K562 (cell line): ENCODE measurements at regions not wholly inside any gene's neighbourhood (a gene's known extent, or its start where the extent isn't known, plus 50 kb on each side); places are given as distances from the start of the nearest gene placed in this dataset.

Experiments used
- ATAC-seq: fragments of 200-7000 bp; cut with Tn5 transposase; 3 replicates; pipeline ENCODE4 v1.9.1; 2020; ENCODE audit warnings: moderate library complexity
- BruUV-seq: library from RNA; stranded (reverse); fragments of 400-500 nt; replicated peaks from 2 replicates; lab custom pipeline; 2021; lab: Mats Ljungman, UMichigan
- CTCF ChIA-PET: fragments of 300-600 bp; formaldehyde crosslinking; extraction: SDS; loops from one replicate; lab custom pipeline; 2021; ENCODE audit warnings: low intra/inter-chr PET ratio; lab: Yijun Ruan, JAX
- POLR2A ChIA-PET: fragments of 300-600, 350-650 bp; sonication (Branson Sonifier 250); formaldehyde crosslinking; extraction: SDS; loops from one replicate; lab custom pipeline; 2021; ENCODE audit warnings: antibody characterized with exemption, inconsistent platforms; lab: Yijun Ruan, JAX
- DNase-seq, 4 experiments: peaks; one replicate each; pipeline versions ENCODE4 v3.0.0 to v3.0.0-alpha.2; 2011 to 2018; ENCODE audit warnings: low spot score in 3 of 4, mixed read lengths in 3 of 4; ENCODE audit errors: extremely low read depth in 1 of 4
- FAIRE-seq: peaks from 2 replicates; lab custom pipeline; 2011; peaks lifted over from hg19 to GRCh38; lab: Jason Lieb, UNC
- H2AFZ ChIP-seq: 2 replicates; pipeline ENCODE4 v1.6.0; 2011; ENCODE audit warnings: low read depth, low read length, control low read depth, inconsistent platforms
- H3K27ac ChIP-seq: fragments of 200-600 bp; 3 replicates; pipeline ENCODE4 v1.8.0; 2011; ENCODE audit warnings: low read depth, mild to moderate bottlenecking, control low read depth, inconsistent platforms, low read length, moderate library complexity, mixed read lengths; ENCODE audit errors: extremely low read depth
- H3K27me3 ChIP-seq, 2 experiments: fragments of 300-600 bp in 1 of 2; 2 replicates in 1 of 2; 3 replicates in 1 of 2; pipeline versions ENCODE4 v1.6.0 to v1.8.0; 2011; ENCODE audit warnings: inconsistent platforms in 2 of 2, low read length in 2 of 2, mild to moderate bottlenecking in 1 of 2, mixed read lengths in 1 of 2, moderate library complexity in 1 of 2; ENCODE audit not compliant: control insufficient read depth in 2 of 2, insufficient read depth in 2 of 2
- H3K36me3 ChIP-seq: fragments of 300-600 bp; 3 replicates; pipeline ENCODE4 v1.8.0; 2011; ENCODE audit warnings: mild to moderate bottlenecking, low read length, inconsistent platforms; ENCODE audit not compliant: control insufficient read depth, insufficient read depth
- H3K4me1 ChIP-seq, 2 experiments: fragments of 200-600 bp in 1 of 2; replicated peaks in 1 of 2; 2 replicates in 1 of 2; 3 replicates in 1 of 2; pipeline versions ENCODE4 v1.5.1 to v1.8.0; 2011; ENCODE audit warnings: inconsistent platforms in 2 of 2, low read length in 2 of 2, mild to moderate bottlenecking in 1 of 2, mixed read lengths in 1 of 2, moderate library complexity in 1 of 2; ENCODE audit not compliant: control insufficient read depth in 2 of 2, insufficient read depth in 2 of 2
- H3K4me2 ChIP-seq: 2 replicates; pipeline ENCODE4 v1.6.1; 2011; ENCODE audit warnings: low read length, control low read depth, inconsistent platforms, mixed read lengths; ENCODE audit not compliant: insufficient read depth
- H3K4me3 ChIP-seq: fragments of 200-600 bp; sonication (generic), shearing (Covaris generic); 2 replicates; pipeline ENCODE4 v1.5.1; 2016; ENCODE audit warnings: control low read depth, inconsistent platforms
- H3K79me2 ChIP-seq: fragments of 200-600 bp; 3 replicates; pipeline ENCODE4 v1.8.0; 2011; ENCODE audit warnings: low read length, inconsistent platforms; ENCODE audit not compliant: control insufficient read depth, insufficient read depth
- H3K9ac ChIP-seq, 2 experiments: 2 replicates each; pipeline versions ENCODE4 v1.6.0 to v1.6.1; 2011; ENCODE audit warnings: low read depth in 2 of 2, low read length in 2 of 2, control low read depth in 1 of 2, inconsistent platforms in 1 of 2, mild to moderate bottlenecking in 1 of 2, mixed read lengths in 1 of 2; ENCODE audit not compliant: insufficient read depth in 1 of 2
- H3K9me1 ChIP-seq: one replicate; pipeline ENCODE4 v1.6.0; 2011; ENCODE audit warnings: inconsistent platforms, mild to moderate bottlenecking, low read length, moderate library complexity; ENCODE audit not compliant: control insufficient read depth, insufficient read depth
- H3K9me3 ChIP-seq: replicated peaks from 2 replicates; pipeline ENCODE4 v1.5.1; 2011; ENCODE audit warnings: low read depth, low read length, inconsistent platforms; ENCODE audit not compliant: control insufficient read depth, insufficient read depth
- H4K20me1 ChIP-seq: replicated peaks from 2 replicates; pipeline ENCODE4 v1.6.1; 2011; ENCODE audit warnings: low read length, inconsistent platforms, mixed read lengths; ENCODE audit not compliant: control insufficient read depth, insufficient read depth
- ARID3B ChIP-seq: fragments of 250-450 bp; sonication (Bioruptor Pico); IDR thresholded peaks from 2 replicates; pipeline ENCODE4 v1.4.0; 2020; ENCODE audit warnings: borderline replicate concordance
- BHLHE40 ChIP-seq: IDR thresholded peaks from 2 replicates; pipeline ENCODE4 v1.6.1; 2011; ENCODE audit warnings: low read length, improper control_type of control experiment
- DLX4 ChIP-seq: fragments of 250-450 bp; sonication (Bioruptor Pico); IDR thresholded peaks from 2 replicates; pipeline ENCODE4 v1.6.1; 2021; ENCODE audit warnings: mild to moderate bottlenecking
- HMBOX1 ChIP-seq: sonication (generic); IDR thresholded peaks from 2 replicates; pipeline ENCODE4 v1.6.1; 2016
- NFIC ChIP-seq: fragments of 450-650 bp; IDR thresholded peaks from 2 replicates; pipeline ENCODE4 v1.6.1; 2017; ENCODE audit warnings: mild to moderate bottlenecking, inconsistent platforms
- NFYB ChIP-seq: IDR thresholded peaks from 2 replicates; pipeline ENCODE4 v1.6.1; 2011; ENCODE audit warnings: mild to moderate bottlenecking, moderate library complexity; ENCODE audit not compliant: insufficient read length; ENCODE audit errors: extremely low read depth
- PHF21A ChIP-seq: fragments of 450-650 bp; IDR thresholded peaks from 2 replicates; pipeline ENCODE4 v1.6.1; 2017; ENCODE audit warnings: low read depth, borderline replicate concordance
- RBM39 ChIP-seq: fragments of 200-400 bp; formaldehyde crosslinking; optimal IDR thresholded peaks from 2 replicates; pipeline ENCODE3; 2018; ENCODE audit warnings: low read depth, low read length
- SMAD3 ChIP-seq: fragments of 450-650 bp; formaldehyde crosslinking; conservative IDR thresholded peaks from 2 replicates; pipeline ENCODE4 v1.4.0; 2020; ENCODE audit warnings: mild to moderate bottlenecking
- TCF3 ChIP-seq: sonication (generic); formaldehyde crosslinking; IDR thresholded peaks from 2 replicates; pipeline ENCODE4 v1.4.0; 2020; ENCODE audit warnings: mild to moderate bottlenecking, missing genetic modification reagents
- TEAD4 ChIP-seq, 2 experiments: sonication (generic) in 1 of 2; formaldehyde crosslinking in 1 of 2; IDR thresholded peaks; 2 replicates each; pipeline versions ENCODE4 v1.6.1 to v1.8.0; 2012 to 2022; ENCODE audit warnings: borderline replicate concordance in 1 of 2, inconsistent platforms in 1 of 2, low read length in 1 of 2, mild to moderate bottlenecking in 1 of 2, missing genetic modification reagents in 1 of 2
- ZBTB17 ChIP-seq: fragments of 450-650 bp; formaldehyde crosslinking; IDR thresholded peaks from 2 replicates; pipeline ENCODE4 v1.4.0; 2020; ENCODE audit warnings: mild to moderate bottlenecking
- ZBTB2 ChIP-seq: fragments of 450-650 bp; IDR thresholded peaks from 2 replicates; pipeline ENCODE4 v1.6.1; 2016; ENCODE audit warnings: antibody characterized with exemption
- ZFP91 ChIP-seq: sonication (generic); formaldehyde crosslinking; IDR thresholded peaks from 2 replicates; pipeline ENCODE4 v1.8.0; 2022; ENCODE audit warnings: mild to moderate bottlenecking, missing genetic modification reagents
- ZNF140 ChIP-seq: fragments of 250-450 bp; sonication (Bioruptor Pico); IDR thresholded peaks from 2 replicates; pipeline ENCODE4 v1.8.0; 2021; ENCODE audit warnings: moderate library complexity, mild to moderate bottlenecking, inconsistent platforms
- ZNF644 ChIP-seq: fragments of 200-800 bp; sonication (Bioruptor generic); IDR thresholded peaks from 2 replicates; pipeline ENCODE4 v1.6.1; 2016; ENCODE audit warnings: low read depth, missing genetic modification characterization, missing compliant biosample characterization
- in situ Hi-C: fragments of 300-500 bp; cut with MboI; formaldehyde crosslinking; loops from 4 replicates; pipeline ENCODE4 v1.15.0; 2018; ENCODE audit warnings: inconsistent platforms, mixed read lengths
- intact Hi-C: fragments of 100-400 bp; cut with micrococcal nuclease; formaldehyde crosslinking; loops from 2 replicates; pipeline ENCODE4 v1.14.2; 2022

- H4K20me1 ChIP-seq, result no peaks in the 10 kb centered on the region
- ATAC-seq (no peak), FAIRE-seq (no peak), DNase-seq (no peak)
- no peaks in the 10 kb centered on the region for H3K9me3 ChIP-seq
- H3K79me2 ChIP-seq, result no peaks in the 10 kb centered on the region
- no TSS peak for BruUV-seq
- no peaks in the 10 kb centered on the region for H3K9me1 ChIP-seq
- ChIA-PET POLR2A (no interaction called here), CTCF (no interaction called here)
- H3K36me3 ChIP-seq, result no peaks in the 10 kb centered on the region
- H3K9ac ChIP-seq, result no peak overlapping the region
- no peak overlapping the region for H2AFZ ChIP-seq
- H3K27ac ChIP-seq, result no peak overlapping the region
- no peaks in the 10 kb centered on the region for H3K27me3 ChIP-seq
- H3K4me2 ChIP-seq, result no peak overlapping the region
- intact Hi-C loops, result no loop called here
- in situ Hi-C loops, result no loop called here
- H3K4me1 ChIP-seq, result no peaks in the 10 kb centered on the region
- H3K4me3 ChIP-seq, result no peak overlapping the region
- TF ChIP-seq TCF3 (CRISPR knock-in tag), result no peak
- no peak for TF ChIP-seq DLX4 (CRISPR knock-in tag)
- TF ChIP-seq ZNF644 (tag), result no peak
- TF ChIP-seq TEAD4 (IDR thresholded peaks at IDR 0.05; ENCODE audit: low read length), result no peak
- no peak for TF ChIP-seq TEAD4 (CRISPR knock-in tag; IDR thresholded peaks at IDR 0.05; ENCODE audit: borderline replicate concordance)
- no peak for TF ChIP-seq ZNF140 (CRISPR knock-in tag)
- no peak for TF ChIP-seq NFYB
- no peak for TF ChIP-seq NFIC
- TF ChIP-seq PHF21A, result no peak
- no peak for TF ChIP-seq ARID3B (CRISPR knock-in tag)
- TF ChIP-seq BHLHE40, result no peak
- no peak for TF ChIP-seq ZBTB17 (CRISPR knock-in tag)
- no peak for TF ChIP-seq RBM39
- no peak for TF ChIP-seq ZBTB2
- TF ChIP-seq SMAD3 (CRISPR knock-in tag), result no peak
- no peak for TF ChIP-seq ZFP91
- no peak for TF ChIP-seq HMBOX1
These were observed 1279.2 kb upstream of the AUTS2 start for GRCh38 chr7:68319061-68319460.
